ENCODE measurements at regions not wholly inside any gene's neighbourhood (a gene's known extent, or its start where the extent isn't known, plus 50 kb on each side); places are given as distances from the start of the nearest gene placed in this dataset.

GRCh38 chr10:129279446-129280154 is 187.4 kb upstream of the MGMT start:
- CTCF ChIA-PET = no interaction called here

GRCh38 chr10:129280155-129280502 is 186.9 kb upstream of the MGMT start:
- H3K36me3 Mint-ChIP-seq = no peaks in the 10 kb centered on the region
- no peak for DNase-seq
- CTCF ChIA-PET = no interaction called here
- no peaks in the 10 kb centered on the region for H3K4me1 Mint-ChIP-seq
- H3K27ac Mint-ChIP-seq = no peak overlapping the region
- peaks cover 12% of the 10 kb centered on the region for H3K27me3 Mint-ChIP-seq
- H3K4me3 Mint-ChIP-seq = no peak overlapping the region
- H3K9me3 Mint-ChIP-seq = no peaks in the 10 kb centered on the region

More at GRCh38 chr10:129279446-129280154, 187.4 kb upstream of the MGMT start:
- Mint-ChIP-seq H3K27me3 (peaks cover 12% of the 10 kb centered on the region), H3K4me1 (no peaks in the 10 kb centered on the region), H3K9me3 (no peaks in the 10 kb centered on the region), H3K27ac (no peak overlapping the region), H3K36me3 (no peaks in the 10 kb centered on the region), H3K4me3 (no peak overlapping the region)
- no peak for DNase-seq

GRCh38 chr10:129280908-129281586 is 186.0 kb upstream of the MGMT start:
- H3K36me3 Mint-ChIP-seq = no peaks in the 10 kb centered on the region
- no peak overlapping the region for H3K4me3 Mint-ChIP-seq

GRCh38 chr10:129285459-129285858 is 181.6 kb upstream of the MGMT start:
- H3K4me3 Mint-ChIP-seq = no peak overlapping the region
- CTCF ChIA-PET = no interaction called here
- peaks cover 12% of the 10 kb centered on the region for H3K27me3 Mint-ChIP-seq
- no peaks in the 10 kb centered on the region for H3K4me1 Mint-ChIP-seq
- H3K27ac Mint-ChIP-seq = no peak overlapping the region
- no peaks in the 10 kb centered on the region for H3K9me3 Mint-ChIP-seq
- no peak for DNase-seq
- H3K36me3 Mint-ChIP-seq = no peaks in the 10 kb centered on the region

More at GRCh38 chr10:129280908-129281586, 186.0 kb upstream of the MGMT start:
- CTCF ChIA-PET = no interaction called here
- Mint-ChIP-seq H3K9me3 (no peaks in the 10 kb centered on the region), H3K27me3 (peaks cover 12% of the 10 kb centered on the region), H3K27ac (no peak overlapping the region), H3K4me1 (no peaks in the 10 kb centered on the region)
- no peak for DNase-seq

GRCh38 chr10:129288999-129289584 is 177.9 kb upstream of the MGMT start:
- H3K9me3 Mint-ChIP-seq = no peaks in the 10 kb centered on the region
- no peak for DNase-seq
- no peak overlapping the region for H3K27ac Mint-ChIP-seq
- CTCF ChIA-PET = no interaction called here
- H3K36me3 Mint-ChIP-seq = no peaks in the 10 kb centered on the region
- peaks cover 7% of the 10 kb centered on the region for H3K27me3 Mint-ChIP-seq
- H3K4me3 Mint-ChIP-seq = no peak overlapping the region
- no peaks in the 10 kb centered on the region for H3K4me1 Mint-ChIP-seq

- no peak for DNase-seq
- CTCF ChIA-PET = no interaction called here
- H3K4me3 Mint-ChIP-seq = no peak overlapping the region
Observed at GRCh38 chr10:129293991-129294700, 172.9 kb upstream of the MGMT start.

GRCh38 chr10:129294944-129295343 is 172.1 kb upstream of the MGMT start:
- Mint-ChIP-seq H3K36me3 (no peaks in the 10 kb centered on the region), H3K27me3 (peaks cover 12% of the 10 kb centered on the region), H3K4me3 (no peak overlapping the region), H3K9me3 (no peaks in the 10 kb centered on the region), H3K27ac (no peak overlapping the region), H3K4me1 (no peaks in the 10 kb centered on the region)
- DNase-seq = no peak
- CTCF ChIA-PET = no interaction called here

More at GRCh38 chr10:129293991-129294700, 172.9 kb upstream of the MGMT start:
- Mint-ChIP-seq H3K36me3 (no peaks in the 10 kb centered on the region), H3K27ac (no peak overlapping the region), H3K27me3 (peaks cover 9% of the 10 kb centered on the region), H3K4me1 (no peaks in the 10 kb centered on the region), H3K9me3 (no peaks in the 10 kb centered on the region)

GRCh38 chr10:129305046-129305445 is 162.0 kb upstream of the MGMT start:
- no peak for DNase-seq
- Mint-ChIP-seq H3K27ac (no peak overlapping the region), H3K9me3 (no peaks in the 10 kb centered on the region), H3K36me3 (no peaks in the 10 kb centered on the region), H3K4me3 (no peak overlapping the region), H3K4me1 (no peaks in the 10 kb centered on the region), H3K27me3 (peaks cover 9% of the 10 kb centered on the region)
- CTCF ChIA-PET = no interaction called here

- no peaks in the 10 kb centered on the region for H3K9me3 Mint-ChIP-seq
- no peak overlapping the region for H3K4me3 Mint-ChIP-seq
- DNase-seq = no peak
- H3K36me3 Mint-ChIP-seq = no peaks in the 10 kb centered on the region
- CTCF ChIA-PET = no interaction called here
- H3K4me1 Mint-ChIP-seq = no peaks in the 10 kb centered on the region
- no peak overlapping the region for H3K27ac Mint-ChIP-seq
- H3K27me3 Mint-ChIP-seq = peaks cover 9% of the 10 kb centered on the region
Observed at GRCh38 chr10:129307141-129307540, 159.9 kb upstream of the MGMT start.

- no peak for DNase-seq
- Mint-ChIP-seq H3K4me3 (no peak overlapping the region), H3K36me3 (no peaks in the 10 kb centered on the region), H3K27ac (no peak overlapping the region), H3K27me3 (peaks cover 9% of the 10 kb centered on the region), H3K9me3 (peaks cover 2% of the 10 kb centered on the region), H3K4me1 (no peaks in the 10 kb centered on the region)
- CTCF ChIA-PET = no interaction called here
Observed at GRCh38 chr10:129308953-129309564, 158.0 kb upstream of the MGMT start.

GRCh38 chr10:129309565-129309964 is 157.5 kb upstream of the MGMT start:
- no peaks in the 10 kb centered on the region for H3K4me1 Mint-ChIP-seq
- no peak overlapping the region for H3K27ac Mint-ChIP-seq
- no peak for DNase-seq
- H3K4me3 Mint-ChIP-seq = no peak overlapping the region
- H3K9me3 Mint-ChIP-seq = peaks cover 2% of the 10 kb centered on the region
- peaks cover 9% of the 10 kb centered on the region for H3K27me3 Mint-ChIP-seq
- no peaks in the 10 kb centered on the region for H3K36me3 Mint-ChIP-seq
- CTCF ChIA-PET = no interaction called here

GRCh38 chr10:129310881-129311280 is 156.2 kb upstream of the MGMT start:
- H3K27ac Mint-ChIP-seq = no peak overlapping the region
- no peaks in the 10 kb centered on the region for H3K36me3 Mint-ChIP-seq
- no peaks in the 10 kb centered on the region for H3K4me1 Mint-ChIP-seq
- peaks cover 9% of the 10 kb centered on the region for H3K27me3 Mint-ChIP-seq
- no peak for DNase-seq
- no peak overlapping the region for H3K4me3 Mint-ChIP-seq
- CTCF ChIA-PET = no interaction called here
- peaks cover 2% of the 10 kb centered on the region for H3K9me3 Mint-ChIP-seq

- no peak for DNase-seq
- no peaks in the 10 kb centered on the region for H3K36me3 Mint-ChIP-seq
Observed at GRCh38 chr10:129319934-129320333, 147.1 kb upstream of the MGMT start.

GRCh38 chr10:129320340-129320739 is 146.7 kb upstream of the MGMT start:
- no peaks in the 10 kb centered on the region for H3K4me1 Mint-ChIP-seq
- H3K9me3 Mint-ChIP-seq = peaks cover 9% of the 10 kb centered on the region
- no peak for DNase-seq
- no peak overlapping the region for H3K4me3 Mint-ChIP-seq
- H3K27me3 Mint-ChIP-seq = peaks cover 4% of the 10 kb centered on the region
- no peaks in the 10 kb centered on the region for H3K36me3 Mint-ChIP-seq
- CTCF ChIA-PET = no interaction called here
- no peak overlapping the region for H3K27ac Mint-ChIP-seq

More at GRCh38 chr10:129319934-129320333, 147.1 kb upstream of the MGMT start:
- Mint-ChIP-seq H3K4me1 (no peaks in the 10 kb centered on the region), H3K27me3 (peaks cover 4% of the 10 kb centered on the region), H3K4me3 (no peak overlapping the region), H3K9me3 (peaks cover 9% of the 10 kb centered on the region), H3K27ac (no peak overlapping the region)
- CTCF ChIA-PET = no interaction called here

Measured in activated naive CD4-positive, alpha-beta T cell treated with anti-CD3 and anti-CD28 coated beads, Interleukin-2, amount 10 ng/mL, durations not matched to agents 7 days and 5 days (primary cell).